H9 (cell line): ENCODE measurements at regions not wholly inside any gene's neighbourhood (a gene's known extent, or its start where the extent isn't known, plus 50 kb on each side); places are given as distances from the start of the nearest gene placed in this dataset.

Source experiments
- DNase-seq: peaks from one replicate; pipeline ENCODE4 v3.0.0-alpha.2; 2017
- H2AFZ ChIP-seq: one replicate; pipeline ENCODE4 v1.6.1; 2013; ENCODE audit warnings: mild to moderate bottlenecking, low read length, control low read depth, moderate library complexity
- H2AK5ac ChIP-seq: 2 replicates; pipeline ENCODE4 v1.6.1; 2013; ENCODE audit warnings: low read length, control low read depth, mixed read lengths; ENCODE audit not compliant: insufficient read length
- H2BK120ac ChIP-seq: one replicate; pipeline ENCODE4 v1.6.1; 2013; ENCODE audit warnings: low read depth, mild to moderate bottlenecking, low read length, control low read depth, inconsistent platforms; ENCODE audit not compliant: poor library complexity, severe bottlenecking
- H2BK12ac ChIP-seq: 2 replicates; pipeline ENCODE4 v1.6.1; 2013; ENCODE audit warnings: low read length, control low read depth, mixed read lengths, low read depth; ENCODE audit not compliant: insufficient read length
- H2BK15ac ChIP-seq: 2 replicates; pipeline ENCODE4 v1.6.1; 2013; ENCODE audit warnings: low read depth, low read length, control low read depth
- H2BK20ac ChIP-seq: one replicate; pipeline ENCODE4 v1.6.1; 2013; ENCODE audit warnings: low read depth, mild to moderate bottlenecking, low read length, control low read depth, inconsistent platforms; ENCODE audit not compliant: poor library complexity, severe bottlenecking
- H2BK5ac ChIP-seq: 2 replicates; pipeline ENCODE4 v1.6.1; 2013; ENCODE audit warnings: low read length, control low read depth, mixed read lengths; ENCODE audit not compliant: insufficient read length
- H3K14ac ChIP-seq: 2 replicates; pipeline ENCODE4 v1.6.1; 2013; ENCODE audit warnings: low read length, control low read depth; ENCODE audit not compliant: insufficient read depth
- H3K18ac ChIP-seq: 2 replicates; pipeline ENCODE4 v1.6.1; 2013; ENCODE audit warnings: low read depth, mild to moderate bottlenecking, mixed read lengths, low read length, control low read depth; ENCODE audit not compliant: insufficient read length
- H3K23ac ChIP-seq: 2 replicates; pipeline ENCODE4 v1.6.1; 2013; ENCODE audit warnings: low read length, control low read depth, mixed read lengths, low read depth; ENCODE audit not compliant: insufficient read length
- H3K23me2 ChIP-seq: 2 replicates; pipeline ENCODE4 v1.6.1; 2013; ENCODE audit warnings: low read depth, mild to moderate bottlenecking, mixed read lengths, low read length, control low read depth; ENCODE audit not compliant: insufficient read length, poor library complexity, severe bottlenecking
- H3K27ac ChIP-seq: 2 replicates; pipeline ENCODE4 v1.5.1; 2013; ENCODE audit warnings: low read length, control low read depth, mixed read lengths, low read depth; ENCODE audit not compliant: insufficient read length
- H3K27me3 ChIP-seq: 2 replicates; pipeline ENCODE4 v1.6.1; 2013; ENCODE audit warnings: low read length, control low read depth, inconsistent platforms; ENCODE audit not compliant: insufficient read depth
- H3K4ac ChIP-seq: 2 replicates; pipeline ENCODE4 v1.6.1; 2013; ENCODE audit warnings: low read depth, mild to moderate bottlenecking, control low read depth, inconsistent platforms, low read length, moderate library complexity
- H3K4me1 ChIP-seq: 2 replicates; pipeline ENCODE4 v1.6.1; 2013; ENCODE audit warnings: low read length, control low read depth, inconsistent platforms; ENCODE audit not compliant: insufficient read depth
- H3K4me2 ChIP-seq: 2 replicates; pipeline ENCODE4 v1.6.1; 2013; ENCODE audit warnings: low read length, control low read depth, mixed read lengths; ENCODE audit not compliant: insufficient read length, insufficient read depth
- H3K56ac ChIP-seq: 2 replicates; pipeline ENCODE4 v1.6.1; 2013; ENCODE audit warnings: low read depth, mild to moderate bottlenecking, mixed read lengths, low read length, control low read depth; ENCODE audit not compliant: insufficient read length
- H3K79me1 ChIP-seq: 2 replicates; pipeline ENCODE4 v1.6.1; 2013; ENCODE audit warnings: low read depth, mild to moderate bottlenecking, moderate library complexity, low read length, control low read depth, inconsistent platforms; ENCODE audit not compliant: insufficient read depth, poor library complexity, severe bottlenecking
- H3K79me2 ChIP-seq: 2 replicates; pipeline ENCODE4 v1.6.1; 2013; ENCODE audit warnings: low read length, control low read depth, inconsistent platforms; ENCODE audit not compliant: insufficient read depth
- H3K9ac ChIP-seq: 2 replicates; pipeline ENCODE4 v1.6.1; 2013; ENCODE audit warnings: low read length, control low read depth, mixed read lengths; ENCODE audit not compliant: insufficient read length; ENCODE audit errors: extremely low read depth
- H3K9me3 ChIP-seq: one replicate; pipeline ENCODE4 v1.6.1; 2013; ENCODE audit warnings: low read depth, low read length, inconsistent platforms; ENCODE audit not compliant: control insufficient read depth
- H3T11ph ChIP-seq: one replicate; pipeline ENCODE4 v1.6.1; 2013; ENCODE audit warnings: mild to moderate bottlenecking, low read length, control low read depth, inconsistent platforms
- H4K20me1 ChIP-seq: one replicate; pipeline ENCODE4 v1.6.1; 2013; ENCODE audit not compliant: control insufficient read depth, insufficient read length, insufficient read depth
- H4K5ac ChIP-seq: 2 replicates; pipeline ENCODE4 v1.6.1; 2013; ENCODE audit warnings: low read depth, mild to moderate bottlenecking, mixed read lengths, low read length, control low read depth; ENCODE audit not compliant: insufficient read length
- H4K8ac ChIP-seq: replicated peaks from 2 replicates; pipeline ENCODE4 v1.6.1; 2013; ENCODE audit warnings: low read length, control low read depth, mixed read lengths, low read depth; ENCODE audit not compliant: insufficient read length
- H4K91ac ChIP-seq: 2 replicates; pipeline ENCODE4 v1.6.1; 2013; ENCODE audit warnings: low read depth, mild to moderate bottlenecking, moderate library complexity, mixed read lengths, low read length, control low read depth; ENCODE audit not compliant: insufficient read length
- H3K27ac Mint-ChIP-seq, 3 experiments: 2 replicates in 2 of 3; 3 replicates in 1 of 3; pipeline ENCODE4 v1.8.0; 2020 to 2021; ENCODE audit warnings: mixed read lengths in 3 of 3, mild to moderate bottlenecking in 1 of 3, moderate library complexity in 1 of 3
- H3K27me3 Mint-ChIP-seq: 2 replicates; pipeline ENCODE4 v1.8.0; 2021; ENCODE audit warnings: low read depth, mild to moderate bottlenecking, moderate library complexity, mixed read lengths
- H3K36me3 Mint-ChIP-seq, 3 experiments: 2 replicates in 2 of 3; 3 replicates in 1 of 3; pipeline ENCODE4 v1.8.0; 2020 to 2021; ENCODE audit warnings: low read depth in 3 of 3, mixed read lengths in 3 of 3; ENCODE audit not compliant: insufficient read depth in 1 of 3
- H3K4me1 Mint-ChIP-seq, 2 experiments: 2 replicates each; pipeline ENCODE4 v1.8.0; 2020; ENCODE audit warnings: mixed read lengths in 2 of 2
- H3K4me3 Mint-ChIP-seq, 2 experiments: 2 replicates in 1 of 2; 3 replicates in 1 of 2; pipeline ENCODE4 v1.8.0; 2020 to 2021; ENCODE audit warnings: mild to moderate bottlenecking in 2 of 2, mixed read lengths in 2 of 2, moderate library complexity in 1 of 2
- H3K9me3 Mint-ChIP-seq, 2 experiments: 2 replicates in 1 of 2; 3 replicates in 1 of 2; pipeline ENCODE4 v1.8.0; 2020; ENCODE audit warnings: mild to moderate bottlenecking in 2 of 2, mixed read lengths in 2 of 2, moderate library complexity in 1 of 2
- WGBS: extraction: QIAGEN DNeasy Blood & Tissue Kit; methylation state at CpG from one replicate; pipeline ENCODE4 v1.1.7; 2013; ENCODE audit warnings: missing lambda C conversion rate, low lambda C conversion rate, mixed read lengths; ENCODE audit not compliant: insufficient read length; ENCODE audit errors: extremely low coverage; 5-methylcytosine and 5-hydroxymethylcytosine counted together
- TF ChIP-seq, protein P1 (sequence below): fragments of 200-600 bp; sonication (generic); conservative IDR thresholded peaks from 3 replicates; pipeline ENCODE4 v1.8.0; 2021; ENCODE audit warnings: antibody characterized with exemption, mild to moderate bottlenecking

GRCh38 chr4:160426233-160426632, 1323.4 kb downstream of the RAPGEF2 start:
- Histone ChIP-seq H2BK5ac (no peak overlapping the region), H3K4me1 (no peaks in the 10 kb centered on the region), H3K23ac (no peak overlapping the region), H4K5ac (no peak overlapping the region), H3T11ph (no peak overlapping the region), H2AK5ac (no peak overlapping the region), H3K27ac (no peak overlapping the region), H2BK12ac (no peak overlapping the region), H2BK15ac (no peak overlapping the region), H3K9ac (no peak overlapping the region), H3K4me2 (no peak overlapping the region), H4K91ac (no peak overlapping the region), H3K14ac (no peak overlapping the region), H2AFZ (no peak overlapping the region), H3K18ac (no peak overlapping the region), H3K4ac (no peak overlapping the region), H3K27me3 (no peaks in the 10 kb centered on the region), H4K8ac (no peak overlapping the region), H2BK120ac (no peak overlapping the region), H3K79me2 (no peaks in the 10 kb centered on the region), H3K79me1 (no peaks in the 10 kb centered on the region), H3K56ac (no peak overlapping the region), H4K20me1 (no peaks in the 10 kb centered on the region), H2BK20ac (no peak overlapping the region), H3K9me3 (no peaks in the 10 kb centered on the region), H3K23me2 (no peaks in the 10 kb centered on the region)
- TF ChIP-seq, protein P1, sequence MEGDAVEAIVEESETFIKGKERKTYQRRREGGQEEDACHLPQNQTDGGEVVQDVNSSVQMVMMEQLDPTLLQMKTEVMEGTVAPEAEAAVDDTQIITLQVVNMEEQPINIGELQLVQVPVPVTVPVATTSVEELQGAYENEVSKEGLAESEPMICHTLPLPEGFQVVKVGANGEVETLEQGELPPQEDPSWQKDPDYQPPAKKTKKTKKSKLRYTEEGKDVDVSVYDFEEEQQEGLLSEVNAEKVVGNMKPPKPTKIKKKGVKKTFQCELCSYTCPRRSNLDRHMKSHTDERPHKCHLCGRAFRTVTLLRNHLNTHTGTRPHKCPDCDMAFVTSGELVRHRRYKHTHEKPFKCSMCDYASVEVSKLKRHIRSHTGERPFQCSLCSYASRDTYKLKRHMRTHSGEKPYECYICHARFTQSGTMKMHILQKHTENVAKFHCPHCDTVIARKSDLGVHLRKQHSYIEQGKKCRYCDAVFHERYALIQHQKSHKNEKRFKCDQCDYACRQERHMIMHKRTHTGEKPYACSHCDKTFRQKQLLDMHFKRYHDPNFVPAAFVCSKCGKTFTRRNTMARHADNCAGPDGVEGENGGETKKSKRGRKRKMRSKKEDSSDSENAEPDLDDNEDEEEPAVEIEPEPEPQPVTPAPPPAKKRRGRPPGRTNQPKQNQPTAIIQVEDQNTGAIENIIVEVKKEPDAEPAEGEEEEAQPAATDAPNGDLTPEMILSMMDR = no peak
- Mint-ChIP-seq H3K4me3 (no peak overlapping the region), H3K4me1 (peaks cover 0 to 2% of the 10 kb centered on the region in 2 experiments; a peak in 2 of 4 replicates), H3K36me3 (peaks cover 0 to 5% (median 0%) of the 10 kb centered on the region in 3 experiments; a peak in 3 of 7 replicates), H3K9me3 (peaks cover 13 to 18% of the 10 kb centered on the region in 2 experiments), H3K27ac (no peak overlapping the region), H3K27me3 (no peaks in the 10 kb centered on the region)
- WGBS = no CpG with 5 or more reads among the region's 2 CpGs
- no peak for DNase-seq
